Neural crest cell (in vitro differentiated cells): ENCODE measurements at regions not wholly inside any gene's neighbourhood (a gene's known extent, or its start where the extent isn't known, plus 50 kb on each side); places are given as distances from the start of the nearest gene placed in this dataset.
A peak's percentile ranks its signal among the peaks of the same experiment; 100 is the strongest.

ENCODE experiments used
- DNase-seq: peaks from one replicate; pipeline ENCODE4 v3.0.0; 2021; ENCODE audit warnings: low read depth, mixed read lengths, low spot score
- H3K27ac Mint-ChIP-seq: one replicate; pipeline ENCODE4 v1.8.0; 2021; ENCODE audit warnings: mild to moderate bottlenecking, mixed read lengths; ENCODE audit not compliant: unreplicated experiment
- H3K27me3 Mint-ChIP-seq: 2 replicates; pipeline ENCODE4 v1.8.0; 2021; ENCODE audit warnings: low read depth, mild to moderate bottlenecking, mixed read lengths
- H3K36me3 Mint-ChIP-seq: 2 replicates; pipeline ENCODE4 v1.8.0; 2021; ENCODE audit warnings: low read depth, mild to moderate bottlenecking, mixed read lengths
- H3K4me1 Mint-ChIP-seq: 2 replicates; pipeline ENCODE4 v1.8.0; 2021; ENCODE audit warnings: mixed read lengths
- H3K4me3 Mint-ChIP-seq: one replicate; pipeline ENCODE4 v1.8.0; 2021; ENCODE audit warnings: mild to moderate bottlenecking, mixed read lengths
- H3K9me3 Mint-ChIP-seq: 2 replicates; pipeline ENCODE4 v1.8.0; 2021; ENCODE audit warnings: mixed read lengths
- CTCF ChIP-seq: fragments of 200-600 bp; sonication (generic); conservative IDR thresholded peaks from 2 replicates; pipeline ENCODE4 v1.5.0; 2021; ENCODE audit warnings: antibody characterized with exemption, mild to moderate bottlenecking

GRCh38 chr10:105798328-105798889 is 1157.3 kb downstream of the SORCS3 start:
- H3K9me3 Mint-ChIP-seq = no peaks in the 10 kb centered on the region
- no peaks in the 10 kb centered on the region for H3K27me3 Mint-ChIP-seq
- H3K4me3 Mint-ChIP-seq = no peak overlapping the region
- H3K36me3 Mint-ChIP-seq = no peaks in the 10 kb centered on the region
- H3K27ac Mint-ChIP-seq = no peak overlapping the region
- peaks cover 13% of the 10 kb centered on the region for H3K4me1 Mint-ChIP-seq
- TF ChIP-seq CTCF = no peak
- no peak for DNase-seq

GRCh38 chr10:105797234-105797890 is 1156.3 kb downstream of the SORCS3 start:
- no peaks in the 10 kb centered on the region for H3K36me3 Mint-ChIP-seq
- peak; percentile 67 for TF ChIP-seq CTCF
- DNase-seq = no peak
- peaks cover 13% of the 10 kb centered on the region for H3K4me1 Mint-ChIP-seq
- H3K27me3 Mint-ChIP-seq = no peaks in the 10 kb centered on the region
- H3K27ac Mint-ChIP-seq = no peak overlapping the region
- H3K9me3 Mint-ChIP-seq = no peaks in the 10 kb centered on the region
- H3K4me3 Mint-ChIP-seq = no peak overlapping the region

GRCh38 chr10:105793071-105793470 is 1152.0 kb downstream of the SORCS3 start:
- DNase-seq = no peak
- TF ChIP-seq CTCF = no peak
- Mint-ChIP-seq H3K36me3 (no peaks in the 10 kb centered on the region), H3K4me3 (no peak overlapping the region), H3K9me3 (no peaks in the 10 kb centered on the region), H3K4me1 (peaks cover 7% of the 10 kb centered on the region), H3K27me3 (no peaks in the 10 kb centered on the region), H3K27ac (no peak overlapping the region)

- Mint-ChIP-seq H3K36me3 (no peaks in the 10 kb centered on the region), H3K27ac (no peak overlapping the region), H3K4me3 (no peak overlapping the region), H3K9me3 (peaks cover 13% of the 10 kb centered on the region), H3K27me3 (peaks cover 3% of the 10 kb centered on the region), H3K4me1 (no peaks in the 10 kb centered on the region)
- no peak for TF ChIP-seq CTCF
- DNase-seq = no peak
Observed at GRCh38 chr10:105785721-105786120, 1144.6 kb downstream of the SORCS3 start.

- DNase-seq = no peak
- H3K4me3 Mint-ChIP-seq = no peak overlapping the region
- H3K36me3 Mint-ChIP-seq = no peaks in the 10 kb centered on the region
- no peak overlapping the region for H3K27ac Mint-ChIP-seq
- H3K4me1 Mint-ChIP-seq = no peaks in the 10 kb centered on the region
- TF ChIP-seq CTCF = no peak
- peaks cover 13% of the 10 kb centered on the region for H3K9me3 Mint-ChIP-seq
- peaks cover 3% of the 10 kb centered on the region for H3K27me3 Mint-ChIP-seq
Observed at GRCh38 chr10:105783936-105784483, 1142.9 kb downstream of the SORCS3 start.
